ENCODE measurements at regions not wholly inside any gene's neighbourhood (a gene's known extent, or its start where the extent isn't known, plus 50 kb on each side); places are given as distances from the start of the nearest gene placed in this dataset.

DNA sequence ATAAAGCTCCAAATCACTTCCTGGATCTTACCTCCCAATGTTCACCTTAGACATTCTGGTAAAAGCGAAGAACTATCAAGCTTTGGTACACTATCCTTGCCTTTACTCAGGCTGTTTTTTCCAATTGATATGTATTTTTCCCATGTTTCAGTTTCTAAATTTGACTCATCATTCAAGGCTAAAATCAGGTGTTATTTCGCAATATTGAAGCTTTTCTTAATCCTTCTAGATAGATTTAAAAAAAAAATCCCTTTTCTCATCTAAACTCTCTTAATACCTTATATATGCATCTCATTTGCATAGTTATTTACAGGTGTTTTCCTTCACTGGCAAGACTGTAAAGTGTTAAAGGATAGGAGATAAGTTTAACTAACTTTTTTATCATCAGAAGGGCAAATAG lies 608.1 kb upstream of the FAM241A start:
- no peaks in the 10 kb centered on the region for H3K9me3 ChIP-seq

GRCh38 chr4:111537871-111538270 lies 607.4 kb upstream of the FAM241A start:
- 42% methylated on average over 3 of the region's 3 CpGs for WGBS (ENCODE audit: insufficient coverage, low coverage, low lambda C conversion rate, missing lambda C conversion rate)
- no peak for TF ChIP-seq CTCF (IDR thresholded peaks at IDR 0.05)
- no peak for TF ChIP-seq POLR2A (IDR thresholded peaks at IDR 0.05)
- ATAC-seq: no peak
- DNase-seq: no peak
- Histone ChIP-seq H3K4me1 (no peaks in the 10 kb centered on the region), H3K9me3 (no peaks in the 10 kb centered on the region), H3K4me3 (no peak overlapping the region), H3K27me3 (no peaks in the 10 kb centered on the region), H3K36me3 (no peaks in the 10 kb centered on the region), H3K27ac (no peak overlapping the region)
- intact Hi-C loops (cut with DNase I): no loop called here

More for the DNA sequence above, 608.1 kb upstream of the FAM241A start:
- DNase-seq: no peak
- Histone ChIP-seq H3K4me1 (no peaks in the 10 kb centered on the region), H3K36me3 (no peaks in the 10 kb centered on the region), H3K27me3 (no peaks in the 10 kb centered on the region), H3K4me3 (no peak overlapping the region), H3K27ac (no peak overlapping the region)
- no peak for ATAC-seq
- WGBS (ENCODE audit: insufficient coverage, low coverage, low lambda C conversion rate, missing lambda C conversion rate): 31% methylated on average over 2 of the region's 2 CpGs
- TF ChIP-seq POLR2A (IDR thresholded peaks at IDR 0.05): no peak
- no peak for TF ChIP-seq CTCF (IDR thresholded peaks at IDR 0.05)
- intact Hi-C loops (cut with DNase I): no loop called here

- DNase-seq (no peak), ATAC-seq (no peak)
- H3K4me1 ChIP-seq: no peaks in the 10 kb centered on the region
- TF ChIP-seq POLR2A (IDR thresholded peaks at IDR 0.05): no peak
- no peak for TF ChIP-seq CTCF (IDR thresholded peaks at IDR 0.05)
- H3K4me3 ChIP-seq: no peak overlapping the region
- intact Hi-C loops (cut with DNase I): no loop called here
- H3K27me3 ChIP-seq: no peaks in the 10 kb centered on the region
- no peak overlapping the region for H3K27ac ChIP-seq
- no peaks in the 10 kb centered on the region for H3K36me3 ChIP-seq
- H3K9me3 ChIP-seq: no peaks in the 10 kb centered on the region
Measured at GRCh38 chr4:111540671-111541070, 604.6 kb upstream of the FAM241A start.

DNA sequence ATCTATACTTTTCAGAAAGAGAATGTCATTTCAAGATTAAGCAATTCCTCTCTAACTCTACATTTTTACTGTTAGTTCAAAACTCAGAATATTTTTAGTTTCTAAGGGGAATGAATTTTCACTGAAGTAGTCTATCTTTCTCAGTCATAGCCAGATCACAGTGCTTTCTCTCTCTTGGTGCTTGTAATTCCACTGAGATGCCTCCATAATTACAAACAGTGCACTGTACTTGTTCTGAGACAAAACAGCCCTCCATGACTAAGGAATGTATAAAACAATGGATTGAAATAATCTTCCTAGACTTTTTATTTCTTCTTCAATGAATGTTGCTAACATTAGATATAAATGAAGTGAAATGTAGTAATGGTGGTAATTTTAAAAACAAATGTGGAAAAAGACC lies 603.2 kb upstream of the FAM241A start:
- no peak for ATAC-seq
- TF ChIP-seq CTCF (IDR thresholded peaks at IDR 0.05) (no peak), POLR2A (IDR thresholded peaks at IDR 0.05) (no peak)
- H3K27me3 ChIP-seq: no peaks in the 10 kb centered on the region

GRCh38 chr4:111546881-111547280 lies 598.4 kb upstream of the FAM241A start:
- TF ChIP-seq POLR2A (IDR thresholded peaks at IDR 0.05) (no peak), CTCF (IDR thresholded peaks at IDR 0.05) (no peak)
- H3K9me3 ChIP-seq: no peaks in the 10 kb centered on the region
- H3K36me3 ChIP-seq: no peaks in the 10 kb centered on the region
- H3K4me1 ChIP-seq: no peaks in the 10 kb centered on the region
- DNase-seq (no peak), ATAC-seq (peak in 1 of 4 donors; percentile 17)
- no peak overlapping the region for H3K4me3 ChIP-seq
- H3K27me3 ChIP-seq: no peaks in the 10 kb centered on the region
- WGBS (ENCODE audit: insufficient coverage, low coverage, low lambda C conversion rate, missing lambda C conversion rate): 20% methylated on average over 2 of the region's 2 CpGs
- intact Hi-C loops (cut with DNase I): no loop called here
- no peak overlapping the region for H3K27ac ChIP-seq

More for the DNA sequence above, 603.2 kb upstream of the FAM241A start:
- Histone ChIP-seq H3K9me3 (no peaks in the 10 kb centered on the region), H3K27ac (no peak overlapping the region), H3K4me3 (no peak overlapping the region), H3K4me1 (no peaks in the 10 kb centered on the region), H3K36me3 (no peaks in the 10 kb centered on the region)
- intact Hi-C loops (cut with DNase I): no loop called here
- DNase-seq: no peak

All from right lobe of liver (tissue), 6 donors.